ENCODE measurements at regions not wholly inside any gene's neighbourhood (a gene's known extent, or its start where the extent isn't known, plus 50 kb on each side); places are given as distances from the start of the nearest gene placed in this dataset.

GRCh38 chr4:130192787-130193186, 1096.8 kb downstream of the C4orf33 start:
- Histone ChIP-seq H3K36me3 (ENCODE audit: insufficient read depth, low read length) (no peaks in the 10 kb centered on the region), H3K4me1 (ENCODE audit: insufficient read depth, low read length) (no peaks in the 10 kb centered on the region), H4K20me1 (ENCODE audit: insufficient read depth, low read length) (no peaks in the 10 kb centered on the region), H3K4me3 (ENCODE audit: insufficient read depth, low read length) (no peak overlapping the region), H3K27me3 (ENCODE audit: insufficient read depth, low read length) (no peaks in the 10 kb centered on the region), H3K27ac (ENCODE audit: low read depth, low read length) (no peak overlapping the region), H3K79me2 (ENCODE audit: insufficient read depth, low read length) (no peaks in the 10 kb centered on the region), H2AFZ (ENCODE audit: low read length) (no peak overlapping the region), H3K9me3 (ENCODE audit: low read depth, low read length) (peaks cover 2% of the 10 kb centered on the region), H3K4me2 (ENCODE audit: insufficient read depth, low read length) (no peak overlapping the region)
- DNase-seq (ENCODE audit: insufficient read length, low spot score, missing footprints): no peak
- no peak for TF ChIP-seq CTCF (IDR thresholded peaks at IDR 0.05; ENCODE audit: extremely low read depth, low read depth, low read length)

- no peak overlapping the region for H3K4me3 ChIP-seq (ENCODE audit: insufficient read depth, low read length)
- no peak overlapping the region for H3K4me2 ChIP-seq (ENCODE audit: insufficient read depth, low read length)
- H3K27ac ChIP-seq (ENCODE audit: low read depth, low read length): no peak overlapping the region
- no peaks in the 10 kb centered on the region for H3K36me3 ChIP-seq (ENCODE audit: insufficient read depth, low read length)
- H3K27me3 ChIP-seq (ENCODE audit: insufficient read depth, low read length): no peaks in the 10 kb centered on the region
- no peak overlapping the region for H2AFZ ChIP-seq (ENCODE audit: low read length)
- peaks cover 3% of the 10 kb centered on the region for H3K9me3 ChIP-seq (ENCODE audit: low read depth, low read length)
- DNase-seq (ENCODE audit: insufficient read length, low spot score, missing footprints): no peak
- no peaks in the 10 kb centered on the region for H4K20me1 ChIP-seq (ENCODE audit: insufficient read depth, low read length)
- no peak for TF ChIP-seq CTCF (IDR thresholded peaks at IDR 0.05; ENCODE audit: extremely low read depth, low read depth, low read length)
- no peaks in the 10 kb centered on the region for H3K79me2 ChIP-seq (ENCODE audit: insufficient read depth, low read length)
- H3K4me1 ChIP-seq (ENCODE audit: insufficient read depth, low read length): no peaks in the 10 kb centered on the region
Observed at GRCh38 chr4:130197946-130198345, 1102.0 kb downstream of the C4orf33 start.

- no peaks in the 10 kb centered on the region for H3K27me3 ChIP-seq (ENCODE audit: insufficient read depth, low read length)
Observed at GRCh38 chr4:130203571-130203970, 1107.6 kb downstream of the C4orf33 start.

DNA sequence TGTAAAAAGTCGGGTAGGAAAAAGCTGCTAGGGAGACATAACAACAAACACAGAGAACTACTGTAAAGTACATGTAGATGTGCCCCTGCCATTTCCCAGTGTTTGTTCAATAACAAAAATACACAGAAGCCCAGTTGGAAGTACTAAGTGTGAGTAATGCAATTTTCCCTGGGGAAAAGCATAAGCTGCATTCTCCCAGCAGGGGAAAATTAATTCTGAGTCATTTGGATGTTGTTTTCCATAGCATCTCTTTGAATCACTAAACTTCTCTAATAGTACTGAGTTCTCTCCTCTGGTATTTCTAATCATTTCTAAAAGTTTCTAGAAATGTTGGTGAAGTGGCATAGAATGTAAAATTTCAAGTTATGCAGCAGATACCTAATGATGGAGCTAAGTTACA, 1114.9 kb downstream of the C4orf33 start:
- H3K4me1 ChIP-seq (ENCODE audit: insufficient read depth, low read length): no peaks in the 10 kb centered on the region
- no peak overlapping the region for H2AFZ ChIP-seq (ENCODE audit: low read length)
- TF ChIP-seq CTCF (IDR thresholded peaks at IDR 0.05; ENCODE audit: extremely low read depth, low read depth, low read length): no peak
- no peaks in the 10 kb centered on the region for H4K20me1 ChIP-seq (ENCODE audit: insufficient read depth, low read length)
- no peaks in the 10 kb centered on the region for H3K36me3 ChIP-seq (ENCODE audit: insufficient read depth, low read length)
- no peaks in the 10 kb centered on the region for H3K79me2 ChIP-seq (ENCODE audit: insufficient read depth, low read length)
- H3K9me3 ChIP-seq (ENCODE audit: low read depth, low read length): no peaks in the 10 kb centered on the region
- no peak overlapping the region for H3K4me3 ChIP-seq (ENCODE audit: insufficient read depth, low read length)
- no peaks in the 10 kb centered on the region for H3K27me3 ChIP-seq (ENCODE audit: insufficient read depth, low read length)
- H3K4me2 ChIP-seq (ENCODE audit: insufficient read depth, low read length): no peak overlapping the region
- peak; percentile 71 for DNase-seq (ENCODE audit: insufficient read length, low spot score, missing footprints)
- H3K27ac ChIP-seq (ENCODE audit: low read depth, low read length): no peak overlapping the region

More at GRCh38 chr4:130203571-130203970, 1107.6 kb downstream of the C4orf33 start:
- H3K4me1 ChIP-seq (ENCODE audit: insufficient read depth, low read length): no peaks in the 10 kb centered on the region
- no peak overlapping the region for H3K4me2 ChIP-seq (ENCODE audit: insufficient read depth, low read length)
- DNase-seq (ENCODE audit: insufficient read length, low spot score, missing footprints): no peak
- no peaks in the 10 kb centered on the region for H3K36me3 ChIP-seq (ENCODE audit: insufficient read depth, low read length)
- H3K4me3 ChIP-seq (ENCODE audit: insufficient read depth, low read length): no peak overlapping the region
- H2AFZ ChIP-seq (ENCODE audit: low read length): no peak overlapping the region
- H3K79me2 ChIP-seq (ENCODE audit: insufficient read depth, low read length): no peaks in the 10 kb centered on the region
- no peaks in the 10 kb centered on the region for H4K20me1 ChIP-seq (ENCODE audit: insufficient read depth, low read length)
- H3K9me3 ChIP-seq (ENCODE audit: low read depth, low read length): peaks cover 9% of the 10 kb centered on the region
- no peak overlapping the region for H3K27ac ChIP-seq (ENCODE audit: low read depth, low read length)
- no peak for TF ChIP-seq CTCF (IDR thresholded peaks at IDR 0.05; ENCODE audit: extremely low read depth, low read depth, low read length)
